Posterior vena cava (tissue), 2 donors: ENCODE measurements at regions not wholly inside any gene's neighbourhood (a gene's known extent, or its start where the extent isn't known, plus 50 kb on each side); places are given as distances from the start of the nearest gene placed in this dataset.

Source experiments
- DNase-seq: peaks from one replicate; pipeline ENCODE4 v3.0.0-alpha.2; 2020; ENCODE audit warnings: low spot score
- intact Hi-C, 2 donors: fragments of 100-400 bp; cut with DNase I; formaldehyde crosslinking; loops; one replicate each; pipeline versions ENCODE4 v1.14.1 to v1.14.2; 2022 to 2023
- donor health status: DM: yes; HTN: yes; CAD: no.
- donor health status: DM: yes; HTN: yes; CAD: no.

DNA sequence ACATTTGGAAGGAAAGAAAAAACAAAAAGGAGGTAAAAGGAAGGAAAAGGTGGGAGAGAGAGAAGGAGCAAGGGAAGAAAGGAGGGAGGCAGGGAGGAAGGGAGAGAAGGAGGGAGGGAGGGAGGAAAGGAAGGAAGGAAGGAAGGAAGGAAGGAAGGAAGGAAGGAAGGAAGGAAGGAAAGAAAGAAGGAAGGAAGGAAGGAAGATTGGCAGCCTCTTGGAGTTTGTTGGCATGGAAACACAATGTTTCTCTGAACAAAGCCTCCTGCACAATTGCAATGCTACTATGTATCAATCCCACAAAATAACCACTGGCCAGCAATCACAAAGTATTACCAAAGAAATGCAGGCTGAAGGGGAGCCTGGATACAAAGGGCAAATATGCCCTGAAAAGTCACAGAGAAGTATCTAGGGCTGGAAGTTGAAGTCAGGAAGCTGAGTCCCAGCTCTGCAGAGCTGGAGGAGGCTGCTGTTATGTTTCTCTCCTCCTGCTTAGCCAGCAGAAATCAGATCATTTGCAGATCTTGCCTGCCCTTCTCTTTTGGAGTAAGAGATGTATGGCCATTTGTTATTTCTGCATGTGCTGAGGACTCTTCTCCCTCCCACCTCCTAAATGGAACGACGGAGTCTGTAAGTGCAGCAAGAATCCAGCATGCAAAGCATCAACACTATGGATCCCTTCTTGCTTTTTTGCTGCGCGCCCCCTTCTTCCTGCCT is 195.9 kb upstream of the LDB2 start:
- no peak for DNase-seq
- intact Hi-C loops: no loop called here

GRCh38 chr4:17093481-17093880 is 195.0 kb upstream of the LDB2 start:
- intact Hi-C loops: no loop called here

GRCh38 chr4:17092736-17093437 is 194.4 kb upstream of the LDB2 start:
- DNase-seq: no peak

More at GRCh38 chr4:17093481-17093880, 195.0 kb upstream of the LDB2 start:
- no peak for DNase-seq

GRCh38 chr4:17091104-17091503 is 192.7 kb upstream of the LDB2 start:
- intact Hi-C loops: no loop called here

More at GRCh38 chr4:17092736-17093437, 194.4 kb upstream of the LDB2 start:
- intact Hi-C loops: no loop called here

DNA sequence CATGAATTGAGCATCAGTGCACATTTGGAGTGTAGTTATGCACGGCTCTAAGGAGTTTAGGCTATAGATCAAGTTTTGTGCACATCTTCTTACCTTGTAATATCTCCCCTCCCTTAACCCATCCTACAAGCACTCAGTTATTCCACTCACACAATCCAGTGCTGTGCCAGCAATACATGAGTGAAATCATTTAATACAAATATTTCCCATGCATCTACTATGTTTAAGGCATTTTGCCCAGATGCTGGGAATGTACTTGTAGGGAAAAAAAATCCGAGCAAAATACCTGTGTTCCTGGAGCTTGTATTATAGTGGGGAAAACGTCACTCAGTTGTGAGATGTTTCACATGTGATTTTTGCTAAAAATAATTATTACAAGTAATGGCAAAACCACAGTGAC is 191.6 kb upstream of the LDB2 start:
- intact Hi-C loops: no loop called here
- no peak for DNase-seq

More at GRCh38 chr4:17091104-17091503, 192.7 kb upstream of the LDB2 start:
- DNase-seq: no peak

- no peak for DNase-seq
- intact Hi-C loops: no loop called here
Observed at GRCh38 chr4:17085416-17085815, 187.0 kb upstream of the LDB2 start.

DNA sequence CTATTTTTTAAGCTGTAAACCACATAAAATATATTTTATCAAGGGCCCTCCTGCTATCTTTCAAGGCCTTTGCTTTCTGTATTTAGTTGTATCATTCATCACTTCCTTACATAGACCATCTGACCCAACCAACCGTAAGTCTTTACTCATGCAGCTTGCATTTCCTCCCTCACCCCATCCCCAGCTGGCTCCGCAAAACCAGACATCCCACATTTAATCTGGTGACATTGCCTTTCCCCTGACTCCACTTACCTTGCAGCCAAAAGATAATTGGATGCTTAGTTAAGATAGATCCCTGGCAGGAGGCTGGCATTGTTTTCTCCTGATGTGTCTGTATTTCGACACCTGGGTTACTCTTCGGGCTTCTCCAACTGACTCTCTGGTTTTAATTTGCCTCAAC is 183.7 kb upstream of the LDB2 start:
- DNase-seq: no peak
- intact Hi-C loops: no loop called here

GRCh38 chr4:17081179-17081578 is 182.7 kb upstream of the LDB2 start:
- no peak for DNase-seq
- intact Hi-C loops: no loop called here

- DNase-seq: no peak
- intact Hi-C loops: loop anchor here in 1 of 2 donors (1.0 kb wide), 1 partner anchor 49 kb away; no protein-coding TSS in a partner anchor
Observed at GRCh38 chr4:17077105-17077504, 178.7 kb upstream of the LDB2 start.

- intact Hi-C loops: no loop called here
- DNase-seq: no peak
Observed at GRCh38 chr4:17072483-17072882, 174.0 kb upstream of the LDB2 start.

GRCh38 chr4:17068891-17069290 is 170.4 kb upstream of the LDB2 start:
- DNase-seq: no peak
- intact Hi-C loops: no loop called here

DNA sequence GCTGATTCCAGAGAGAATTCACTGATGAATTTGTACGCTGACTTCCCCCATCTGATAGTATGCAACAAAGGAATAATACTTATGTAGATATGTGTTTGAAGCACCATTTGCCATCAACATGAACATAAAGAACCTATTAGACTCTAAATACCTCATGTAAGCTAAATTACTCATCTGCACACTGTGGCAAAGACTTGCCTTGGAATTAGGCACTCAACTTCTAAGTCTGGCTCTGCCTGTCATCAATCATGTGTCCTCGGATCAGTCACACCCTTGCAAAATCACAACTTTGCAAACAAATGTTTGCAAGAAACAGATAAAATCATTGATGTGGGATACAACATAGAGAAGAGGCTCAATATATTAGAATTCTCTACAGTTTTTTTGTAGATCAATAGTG is 169.9 kb upstream of the LDB2 start:
- intact Hi-C loops: no loop called here
- DNase-seq: no peak

DNA sequence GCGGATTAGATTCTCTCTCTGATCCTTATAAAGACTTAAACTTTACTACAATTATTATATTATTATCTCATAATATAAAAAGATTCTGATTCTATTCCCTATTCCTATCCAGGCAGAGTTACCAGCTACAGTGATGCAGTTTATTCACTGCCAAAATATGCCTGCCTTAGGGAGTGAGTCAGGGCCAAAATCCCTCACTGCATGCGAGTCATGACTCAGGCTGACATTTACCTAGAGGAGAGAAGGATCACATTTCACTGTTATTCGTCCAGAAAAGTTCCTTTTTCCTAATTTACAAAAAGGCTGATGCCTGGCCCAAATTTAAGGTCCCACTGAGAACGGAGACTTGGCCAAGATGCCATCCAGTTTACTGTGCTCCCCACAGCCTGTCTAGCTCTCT is 168.5 kb upstream of the LDB2 start:
- DNase-seq: no peak
- intact Hi-C loops: no loop called here

DNA sequence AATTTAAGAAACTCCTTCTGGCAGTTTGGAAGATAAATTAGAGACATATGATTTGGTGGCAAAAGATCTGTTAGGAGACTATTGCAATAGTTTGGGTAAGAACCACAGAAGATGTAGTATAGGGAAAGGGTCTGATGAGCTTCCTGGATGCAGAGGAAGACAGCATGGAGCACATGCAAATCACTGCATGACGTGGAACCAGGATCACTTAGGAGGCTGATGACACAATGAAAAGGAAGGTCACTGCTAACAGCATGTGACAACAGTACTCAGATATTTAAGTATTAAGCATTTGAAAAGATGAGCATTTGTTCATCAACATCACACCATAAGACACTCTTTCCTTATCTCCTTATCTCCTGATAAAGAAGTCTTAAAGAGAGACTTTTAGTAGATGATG is 167.8 kb upstream of the LDB2 start:
- DNase-seq: no peak
- intact Hi-C loops: no loop called here

GRCh38 chr4:17065821-17066220 is 167.4 kb upstream of the LDB2 start:
- intact Hi-C loops: no loop called here
- no peak for DNase-seq

- intact Hi-C loops: no loop called here
- no peak for DNase-seq
Observed at GRCh38 chr4:17064959-17065358, 166.5 kb upstream of the LDB2 start.

DNA sequence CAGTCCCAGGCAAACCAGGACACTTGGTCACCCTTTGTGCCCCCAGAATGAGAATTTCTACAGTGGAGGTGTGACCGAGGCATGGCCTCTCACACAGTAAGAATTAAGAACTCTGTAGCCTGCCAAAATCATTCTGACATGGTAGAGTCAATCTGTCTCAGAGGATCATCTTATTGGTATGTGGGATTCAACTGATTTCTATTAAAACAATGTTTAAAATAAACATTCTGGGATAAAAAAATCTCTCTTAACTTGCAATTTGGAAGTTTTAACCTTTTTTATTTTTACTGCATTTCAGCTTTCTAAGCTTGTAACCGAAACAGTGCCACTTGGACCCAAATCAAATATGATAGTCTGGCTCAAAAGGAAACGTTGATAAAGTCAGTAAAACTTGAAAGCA is 165.4 kb upstream of the LDB2 start:
- intact Hi-C loops: no loop called here
- no peak for DNase-seq

GRCh38 chr4:17060230-17060629 is 161.8 kb upstream of the LDB2 start:
- no peak for DNase-seq
- intact Hi-C loops: no loop called here

GRCh38 chr4:17058916-17059741 is 160.7 kb upstream of the LDB2 start:
- DNase-seq: no peak
- intact Hi-C loops: no loop called here

- no peak for DNase-seq
- intact Hi-C loops: no loop called here
Observed at GRCh38 chr4:17058536-17058915, 160.1 kb upstream of the LDB2 start.
